Keratinocyte (primary cell): ENCODE measurements at regions not wholly inside any gene's neighbourhood (a gene's known extent, or its start where the extent isn't known, plus 50 kb on each side); places are given as distances from the start of the nearest gene placed in this dataset.

ENCODE experiments used
- DNase-seq: peaks from one replicate; pipeline ENCODE4 v3.0.0-alpha.2; 2011; ENCODE audit warnings: low read depth, missing footprints, low spot score
- FAIRE-seq: peaks from 2 replicates; lab custom pipeline; 2011; peaks lifted over from hg19 to GRCh38; lab: Jason Lieb, UNC
- H2AFZ ChIP-seq: 2 replicates; pipeline ENCODE4 v1.6.0; 2012; ENCODE audit warnings: low read length, control low read depth, inconsistent platforms; ENCODE audit not compliant: control insufficient read depth
- H3K27ac ChIP-seq: 2 replicates; pipeline ENCODE4 v1.5.1; 2011; ENCODE audit warnings: low read length; ENCODE audit not compliant: control insufficient read depth, insufficient read depth
- H3K27me3 ChIP-seq: 3 replicates; pipeline ENCODE4 v1.6.0; 2011; ENCODE audit warnings: low read length; ENCODE audit not compliant: control insufficient read depth, insufficient read depth; ENCODE audit errors: extremely low read depth
- H3K36me3 ChIP-seq, 2 experiments: 2 replicates in 1 of 2; 3 replicates in 1 of 2; pipeline ENCODE4 v1.5.1; 2011; ENCODE audit warnings: low read length in 2 of 2, mild to moderate bottlenecking in 1 of 2; ENCODE audit not compliant: control insufficient read depth in 2 of 2, insufficient read depth in 2 of 2; ENCODE audit errors: extremely low read depth in 1 of 2
- H3K4me1 ChIP-seq: 3 replicates; pipeline ENCODE4 v1.5.1; 2011; ENCODE audit warnings: low read length; ENCODE audit not compliant: control insufficient read depth, insufficient read depth; ENCODE audit errors: extremely low read depth
- H3K4me2 ChIP-seq: 3 replicates; pipeline ENCODE4 v1.6.0; 2011; ENCODE audit warnings: low read depth, low read length; ENCODE audit not compliant: control insufficient read depth, insufficient read depth; ENCODE audit errors: extremely low read depth
- H3K4me3 ChIP-seq, 3 experiments: fragments of 200-600 bp in 1 of 3; sonication (generic) in 1 of 3; 2 replicates in 2 of 3; 3 replicates in 1 of 3; pipeline ENCODE4 v1.5.1; 2011 to 2016; ENCODE audit warnings: low read length in 3 of 3, mild to moderate bottlenecking in 3 of 3, control low read depth in 2 of 3, inconsistent platforms in 1 of 3, low read depth in 1 of 3, mixed read lengths in 1 of 3, mixed run types in 1 of 3, moderate library complexity in 1 of 3; ENCODE audit not compliant: control insufficient read depth in 2 of 3, insufficient read depth in 2 of 3; ENCODE audit errors: extremely low read depth in 1 of 3
- H3K79me2 ChIP-seq: 2 replicates; pipeline ENCODE4 v1.6.0; 2012; ENCODE audit warnings: low read length; ENCODE audit not compliant: control insufficient read depth, insufficient read depth
- H3K9ac ChIP-seq: 3 replicates; pipeline ENCODE4 v1.6.0; 2011; ENCODE audit warnings: low read length; ENCODE audit not compliant: control insufficient read depth, insufficient read depth; ENCODE audit errors: extremely low read depth
- H3K9me1 ChIP-seq: 3 replicates; pipeline ENCODE4 v1.6.0; 2011; ENCODE audit warnings: low read length; ENCODE audit not compliant: control insufficient read depth, insufficient read depth; ENCODE audit errors: extremely low read depth
- H3K9me3 ChIP-seq: 2 replicates; pipeline ENCODE4 v1.5.1; 2012; ENCODE audit warnings: low read depth, low read length; ENCODE audit not compliant: control insufficient read depth
- H4K20me1 ChIP-seq: 3 replicates; pipeline ENCODE4 v1.6.0; 2011; ENCODE audit warnings: low read length; ENCODE audit not compliant: control insufficient read depth, insufficient read depth; ENCODE audit errors: extremely low read depth
- EZH2 ChIP-seq: IDR thresholded peaks from one replicate; pipeline ENCODE4 v1.6.1; 2012; ENCODE audit warnings: inconsistent platforms, mild to moderate bottlenecking, low read length, moderate library complexity
- dilution Hi-C: fragments of 300-500 bp; cut with MboI; formaldehyde crosslinking; loops from one replicate; pipeline ENCODE4 v1.7.0; 2020; ENCODE audit warnings: low sequenced_read_pairs; ENCODE audit not compliant: extremely low pct_ligation_motif_present
- TF ChIP-seq, protein P1 (sequence below), 3 experiments: IDR thresholded peaks in 1 of 3; conservative IDR thresholded peaks in 1 of 3; optimal IDR thresholded peaks in 1 of 3; 2 replicates in 2 of 3; 3 replicates in 1 of 3; pipeline versions ENCODE3 to v1.5.1; 2011; ENCODE audit warnings: low read length in 3 of 3, mild to moderate bottlenecking in 3 of 3, moderate library complexity in 2 of 3, control low read depth in 1 of 3, inconsistent platforms in 1 of 3; ENCODE audit not compliant: insufficient read depth in 2 of 3; ENCODE audit errors: extremely low read depth in 1 of 3

DNA sequence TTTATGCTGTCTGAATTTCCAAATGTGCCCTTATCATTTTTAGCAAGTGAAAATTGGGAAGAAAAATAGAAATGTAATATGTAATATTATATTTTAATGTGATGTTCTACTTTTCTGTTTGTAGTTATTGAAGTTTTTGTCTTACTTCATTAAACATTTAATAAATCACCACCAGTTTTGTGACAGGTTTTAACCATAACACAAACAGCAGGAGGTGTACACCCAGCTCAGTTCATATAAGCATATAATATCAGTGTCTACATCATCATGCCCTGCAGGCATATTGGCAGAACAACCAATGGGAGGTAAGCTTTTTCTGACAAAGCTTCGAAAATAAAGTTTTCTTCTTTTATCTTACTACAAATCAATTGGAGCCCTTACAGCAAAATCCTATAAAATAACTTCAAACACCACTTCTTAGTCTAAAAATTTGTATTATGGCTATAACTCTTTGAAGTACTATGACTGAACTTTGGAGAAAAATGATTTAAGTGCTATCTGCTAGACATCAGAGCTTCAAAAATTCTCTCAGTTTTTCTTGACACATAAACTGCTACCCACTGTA, 236.7 kb downstream of the BARHL2 start:
- H3K4me2 ChIP-seq = no peak overlapping the region
- H3K4me3 ChIP-seq = no peak overlapping the region
- no peaks in the 10 kb centered on the region for H3K36me3 ChIP-seq
- no peak for DNase-seq
- no peaks in the 10 kb centered on the region for H3K9me3 ChIP-seq
- TF ChIP-seq EZH2 = no peak
- TF ChIP-seq, protein P1, sequence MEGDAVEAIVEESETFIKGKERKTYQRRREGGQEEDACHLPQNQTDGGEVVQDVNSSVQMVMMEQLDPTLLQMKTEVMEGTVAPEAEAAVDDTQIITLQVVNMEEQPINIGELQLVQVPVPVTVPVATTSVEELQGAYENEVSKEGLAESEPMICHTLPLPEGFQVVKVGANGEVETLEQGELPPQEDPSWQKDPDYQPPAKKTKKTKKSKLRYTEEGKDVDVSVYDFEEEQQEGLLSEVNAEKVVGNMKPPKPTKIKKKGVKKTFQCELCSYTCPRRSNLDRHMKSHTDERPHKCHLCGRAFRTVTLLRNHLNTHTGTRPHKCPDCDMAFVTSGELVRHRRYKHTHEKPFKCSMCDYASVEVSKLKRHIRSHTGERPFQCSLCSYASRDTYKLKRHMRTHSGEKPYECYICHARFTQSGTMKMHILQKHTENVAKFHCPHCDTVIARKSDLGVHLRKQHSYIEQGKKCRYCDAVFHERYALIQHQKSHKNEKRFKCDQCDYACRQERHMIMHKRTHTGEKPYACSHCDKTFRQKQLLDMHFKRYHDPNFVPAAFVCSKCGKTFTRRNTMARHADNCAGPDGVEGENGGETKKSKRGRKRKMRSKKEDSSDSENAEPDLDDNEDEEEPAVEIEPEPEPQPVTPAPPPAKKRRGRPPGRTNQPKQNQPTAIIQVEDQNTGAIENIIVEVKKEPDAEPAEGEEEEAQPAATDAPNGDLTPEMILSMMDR (optimal IDR thresholded peaks at IDR 0.05 in 1 of 3, IDR thresholded peaks at IDR 0.05 in 1 of 3, conservative IDR thresholded peaks at IDR 0.05 in 1 of 3; ENCODE audit: extremely low read depth in 1 of 3, insufficient read depth in 2 of 3, low read length in 3 of 3) = no peak
- H3K27me3 ChIP-seq = no peaks in the 10 kb centered on the region
- H3K9ac ChIP-seq = no peak overlapping the region
- H3K9me1 ChIP-seq = no peaks in the 10 kb centered on the region
- dilution Hi-C loops = no loop called here
- no peak overlapping the region for H2AFZ ChIP-seq
- H3K79me2 ChIP-seq = no peaks in the 10 kb centered on the region
- no peaks in the 10 kb centered on the region for H3K4me1 ChIP-seq
- H3K27ac ChIP-seq = no peak overlapping the region
- FAIRE-seq = no peak
- no peaks in the 10 kb centered on the region for H4K20me1 ChIP-seq

DNA sequence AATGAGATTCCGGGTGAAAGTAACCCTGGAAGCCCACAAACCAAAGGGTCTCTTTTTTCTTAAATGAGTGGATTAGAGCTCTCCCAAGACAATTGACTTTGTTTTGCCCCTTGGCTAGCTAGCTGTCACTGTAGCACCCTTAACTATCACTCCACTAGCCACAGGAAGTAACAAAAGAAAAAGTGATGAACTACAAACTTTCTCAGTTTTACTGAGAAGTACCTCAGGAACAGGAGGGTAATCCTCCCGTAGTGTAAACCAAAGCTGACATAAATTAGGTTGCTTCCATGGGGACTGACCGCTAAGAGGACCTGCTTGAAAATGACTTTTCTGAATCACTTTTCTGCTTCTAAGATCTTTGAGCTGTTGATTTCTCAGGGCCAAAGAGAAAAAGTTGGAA, 240.1 kb downstream of the BARHL2 start:
- no peak for DNase-seq
- H3K4me2 ChIP-seq = no peak overlapping the region
- dilution Hi-C loops = no loop called here
- no peaks in the 10 kb centered on the region for H3K27me3 ChIP-seq
- no peaks in the 10 kb centered on the region for H3K9me3 ChIP-seq
- no peak for FAIRE-seq
- H3K9me1 ChIP-seq = no peaks in the 10 kb centered on the region
- no peak overlapping the region for H3K27ac ChIP-seq
- H4K20me1 ChIP-seq = no peaks in the 10 kb centered on the region
- H3K9ac ChIP-seq = no peak overlapping the region
- H2AFZ ChIP-seq = no peak overlapping the region
- TF ChIP-seq, protein P1 (optimal IDR thresholded peaks at IDR 0.05 in 1 of 3, IDR thresholded peaks at IDR 0.05 in 1 of 3, conservative IDR thresholded peaks at IDR 0.05 in 1 of 3; ENCODE audit: extremely low read depth in 1 of 3, insufficient read depth in 2 of 3, low read length in 3 of 3) = no peak
- TF ChIP-seq EZH2 = no peak
- no peak overlapping the region for H3K4me3 ChIP-seq
- no peaks in the 10 kb centered on the region for H3K79me2 ChIP-seq
- H3K4me1 ChIP-seq = no peaks in the 10 kb centered on the region
- H3K36me3 ChIP-seq = no peaks in the 10 kb centered on the region
